Muscle of back (tissue), 3 donors: ENCODE measurements at regions not wholly inside any gene's neighbourhood (a gene's known extent, or its start where the extent isn't known, plus 50 kb on each side); places are given as distances from the start of the nearest gene placed in this dataset.
A peak's percentile ranks its signal among the peaks of the same experiment; 100 is the strongest.

ENCODE experiments used
- DNase-seq, 3 donors: peaks; one replicate each; pipeline versions ENCODE4 v3.0.0 to v3.0.0-alpha.2; 2013

DNA sequence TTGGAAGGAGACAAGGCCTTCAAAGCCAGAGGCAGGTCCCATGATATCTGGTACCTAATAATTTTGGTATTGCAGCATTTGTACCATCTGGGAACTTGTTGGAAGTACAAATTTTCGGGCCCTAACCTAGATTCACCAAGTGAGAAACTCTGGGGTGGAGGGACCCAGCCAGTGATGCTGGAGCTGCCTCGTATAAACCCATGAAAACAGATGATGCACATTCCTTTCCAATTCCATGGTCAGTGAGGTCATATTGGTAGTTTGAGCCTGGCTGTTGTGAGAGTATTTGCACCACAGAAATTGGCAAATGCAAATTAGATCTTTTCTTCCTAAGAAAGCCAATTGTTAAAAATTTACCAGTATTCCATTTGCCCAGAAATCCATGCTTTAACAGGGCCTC, 269.6 kb upstream of the PLXNA2 start:
- DNase-seq = no peak

DNA sequence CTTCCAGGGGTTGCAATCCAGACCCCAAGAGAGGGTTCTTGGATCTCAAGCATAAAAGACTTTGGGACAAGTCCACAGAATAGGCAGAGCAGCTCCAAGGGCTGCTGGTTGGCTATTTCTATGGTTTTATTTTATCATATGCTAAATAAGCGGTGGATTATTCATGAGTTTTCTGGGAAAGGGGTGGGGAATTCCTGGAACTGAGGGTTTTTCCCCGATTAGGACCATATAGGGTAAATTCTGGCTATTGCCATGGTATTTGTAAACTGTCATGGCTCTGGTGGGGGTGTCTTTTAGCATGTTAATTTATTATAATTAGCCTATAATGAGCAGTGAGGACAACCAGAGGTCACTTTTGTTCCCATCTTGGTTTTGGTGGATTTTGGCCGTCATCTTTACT, 270.9 kb upstream of the PLXNA2 start:
- DNase-seq = no peak

- DNase-seq = no peak
These were observed 272.6 kb upstream of the PLXNA2 start for GRCh38 chr1:208516780-208517179.

DNA sequence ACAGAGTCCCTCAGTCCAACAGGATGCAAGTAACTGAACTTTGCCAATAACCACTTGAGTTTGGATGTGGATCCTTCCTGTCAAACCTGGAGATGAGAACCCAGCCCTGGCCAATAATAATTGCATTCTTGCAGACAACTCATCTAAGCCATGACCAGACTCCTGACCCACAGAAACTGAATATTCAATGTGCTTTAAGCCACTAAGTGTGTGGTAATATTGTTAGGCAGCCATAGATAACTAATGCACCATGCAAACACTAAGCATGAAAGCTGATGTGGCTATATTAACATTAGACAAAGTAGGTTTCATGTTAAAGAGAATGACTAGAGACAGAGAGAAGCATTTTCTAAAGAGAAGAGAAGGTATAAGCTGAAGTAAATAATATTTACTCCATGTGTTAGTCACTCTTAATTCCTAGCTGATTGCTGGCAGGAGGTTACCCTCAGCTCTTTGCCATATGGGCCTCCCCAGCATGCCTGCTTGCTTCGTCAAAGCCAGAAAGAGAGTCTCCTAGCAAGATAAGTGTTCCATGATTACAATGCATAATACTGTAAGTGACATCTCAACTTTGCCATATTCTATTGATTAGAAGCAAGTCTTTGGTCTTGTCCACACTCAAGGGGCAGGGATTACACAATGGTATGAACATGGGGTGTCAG, 276.4 kb upstream of the PLXNA2 start:
- no peak for DNase-seq

- DNase-seq = no peak
These were observed 277.4 kb upstream of the PLXNA2 start for GRCh38 chr1:208521534-208521933.

DNA sequence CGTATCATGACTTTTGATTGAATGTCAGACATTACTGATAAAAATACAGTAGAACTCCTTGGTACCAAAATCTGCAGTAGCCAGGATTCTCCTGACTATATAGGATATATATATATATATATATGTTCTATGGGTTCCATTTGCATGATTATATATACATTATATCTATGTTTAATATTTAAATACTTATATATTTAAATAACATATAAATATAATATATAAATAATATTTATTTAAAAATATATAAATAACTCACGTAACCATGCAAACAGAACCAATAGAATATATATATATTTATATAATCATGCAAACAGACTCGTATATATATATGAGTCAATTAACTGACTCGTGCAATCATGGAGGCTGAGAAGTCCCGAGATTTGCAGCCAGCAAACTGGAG, 278.8 kb upstream of the PLXNA2 start:
- no peak for DNase-seq

GRCh38 chr1:208524376-208524775, 280.2 kb upstream of the PLXNA2 start:
- no peak for DNase-seq

GRCh38 chr1:208524925-208525324, 280.7 kb upstream of the PLXNA2 start:
- no peak for DNase-seq

- no peak for DNase-seq
These were observed 281.2 kb upstream of the PLXNA2 start for GRCh38 chr1:208525417-208525816.

DNA sequence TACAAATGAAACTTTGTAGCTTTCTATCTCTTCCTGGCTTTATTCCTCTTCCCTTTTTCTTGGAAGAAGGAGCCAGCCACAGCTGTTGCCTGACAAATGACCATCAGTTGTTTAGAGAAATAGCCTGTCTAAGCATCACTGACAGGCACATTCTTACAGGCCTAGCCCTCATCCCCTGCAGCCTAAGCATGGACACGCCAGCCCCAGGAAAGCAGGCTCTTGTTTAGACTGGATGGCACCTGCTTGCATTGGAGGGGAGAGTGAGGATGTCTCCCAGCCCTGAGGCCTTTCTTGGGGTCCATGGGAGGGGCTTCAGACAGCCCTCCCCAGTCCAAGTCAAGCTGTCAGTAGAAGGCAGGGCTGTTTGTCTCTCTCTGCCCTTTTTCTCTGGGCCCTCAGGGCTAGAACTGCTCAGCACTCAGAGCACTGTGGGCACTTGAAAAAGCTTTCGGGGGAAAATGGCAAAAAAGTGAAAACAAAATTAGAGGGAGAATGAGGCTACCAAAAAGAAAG, 282.5 kb upstream of the PLXNA2 start:
- DNase-seq = no peak

- no peak for DNase-seq
These were observed 283.0 kb upstream of the PLXNA2 start for GRCh38 chr1:208527156-208527555.

GRCh38 chr1:208528578-208529240, 284.5 kb upstream of the PLXNA2 start:
- DNase-seq = no peak

- DNase-seq = no peak
These were observed 287.0 kb upstream of the PLXNA2 start for GRCh38 chr1:208531003-208531750.

- DNase-seq = no peak
These were observed 289.8 kb upstream of the PLXNA2 start for GRCh38 chr1:208533746-208534598.

GRCh38 chr1:208534599-208534897, 290.4 kb upstream of the PLXNA2 start:
- peak in 1 of 3 donors; percentile 26 for DNase-seq

DNA sequence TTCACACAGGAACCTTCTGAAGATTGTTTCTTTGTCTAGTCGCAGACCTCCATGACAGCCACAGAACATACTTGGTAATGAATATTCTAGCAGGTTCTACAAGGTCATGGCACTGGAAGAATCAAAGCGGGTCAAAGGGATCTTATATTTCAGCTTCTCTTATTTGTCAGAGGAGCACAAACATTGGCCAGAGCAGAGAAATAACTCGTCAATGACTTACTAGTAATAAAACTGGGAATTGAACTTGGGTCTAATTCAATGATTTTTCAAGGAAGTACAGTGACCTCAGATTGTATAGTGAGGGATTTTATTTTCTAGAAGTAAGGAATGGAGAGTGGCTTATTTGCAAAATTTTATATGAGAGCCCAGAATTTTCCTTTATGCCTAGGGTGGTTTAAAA, 290.8 kb upstream of the PLXNA2 start:
- no peak for DNase-seq

GRCh38 chr1:208535511-208535910, 291.3 kb upstream of the PLXNA2 start:
- DNase-seq = no peak

DNA sequence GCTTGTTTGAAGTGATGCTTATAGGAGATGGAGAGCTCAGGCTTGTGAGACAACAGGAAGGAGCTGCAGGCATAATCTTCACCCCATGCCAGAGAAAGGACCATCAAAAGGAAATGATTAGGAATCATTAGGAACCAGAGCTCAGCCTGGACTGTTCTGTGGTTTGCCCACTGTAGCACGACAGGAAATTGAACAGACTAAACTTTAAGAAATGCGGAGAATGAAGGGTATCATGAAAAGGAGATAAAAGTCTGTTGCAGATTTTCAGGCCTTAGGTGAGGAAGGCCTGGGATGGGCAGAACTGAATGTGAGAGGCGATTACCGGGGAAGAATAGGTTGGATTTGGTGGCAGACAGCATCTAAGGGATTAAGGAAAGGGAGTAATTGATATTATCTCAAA, 292.0 kb upstream of the PLXNA2 start:
- no peak for DNase-seq

GRCh38 chr1:208537198-208537597, 293.0 kb upstream of the PLXNA2 start:
- no peak for DNase-seq

- DNase-seq = no peak
These were observed 293.9 kb upstream of the PLXNA2 start for GRCh38 chr1:208538078-208538477.

DNA sequence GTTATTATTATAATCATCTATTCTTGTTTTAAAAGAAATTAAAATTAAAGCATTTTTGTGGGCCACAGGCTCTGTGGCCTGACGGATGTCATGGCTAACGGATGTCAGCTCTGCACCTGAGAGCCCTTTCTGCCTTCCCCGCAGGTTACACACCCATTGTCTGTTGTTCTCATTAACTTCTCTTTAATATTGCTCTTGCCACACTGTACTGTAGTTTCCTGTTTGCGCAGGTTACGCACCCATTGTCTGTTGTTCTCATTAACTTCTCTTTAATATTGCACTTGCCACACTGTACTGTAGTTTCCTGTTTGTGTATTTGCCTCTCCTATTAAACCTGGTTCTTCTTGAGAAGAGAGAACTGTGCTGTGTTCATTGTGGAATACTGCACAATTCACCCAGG, 294.4 kb upstream of the PLXNA2 start:
- DNase-seq = no peak

GRCh38 chr1:208540724-208541123, 296.5 kb upstream of the PLXNA2 start:
- no peak for DNase-seq
